ENCODE measurements at regions not wholly inside any gene's neighbourhood (a gene's known extent, or its start where the extent isn't known, plus 50 kb on each side); places are given as distances from the start of the nearest gene placed in this dataset.

GRCh38 chr9:86747711-86748110 lies 199.6 kb downstream of the GAS1 start:
- Histone ChIP-seq H2AFZ (ENCODE audit: low read depth) (no peak overlapping the region), H3K36me3 (replicated peaks in 1 of 2; ENCODE audit: control insufficient read depth in 1 of 2, insufficient read depth in 2 of 2, low read length in 1 of 2) (no peaks in the 10 kb centered on the region), H3K4me1 (ENCODE audit: control insufficient read depth in 1 of 2, insufficient read depth in 2 of 2, low read depth in 1 of 2, low read length in 1 of 2) (peaks cover 3 to 7% of the 10 kb centered on the region in 2 experiments; a peak in 3 of 4 replicates), H3K4me2 (no peak overlapping the region), H3K9ac (no peak overlapping the region), H3K27me3 (ENCODE audit: insufficient read depth) (no peaks in the 10 kb centered on the region), H3K4me3 (ENCODE audit: low read depth in 2 of 2, low read length in 1 of 2) (no peak overlapping the region), H4K20me1 (ENCODE audit: insufficient read depth) (no peaks in the 10 kb centered on the region), H3F3A (replicated peaks; ENCODE audit: insufficient read depth) (peaks cover 5% of the 10 kb centered on the region), H3K9me3 (no peaks in the 10 kb centered on the region), H3K9me2 (no peaks in the 10 kb centered on the region), H3K27ac (ENCODE audit: low read depth in 2 of 2, low read length in 1 of 2) (no peak overlapping the region), H3K79me2 (ENCODE audit: insufficient read depth) (no peaks in the 10 kb centered on the region)
- WGBS (ENCODE audit: low lambda C conversion rate) = 52% methylated on average over 2 of the region's 2 CpGs
- ChIA-PET CTCF (no interaction called here), POLR2A (no interaction called here)
- DNase-seq = no peak
- TF ChIP-seq MEF2A (IDR thresholded peaks at IDR 0.05; ENCODE audit: borderline replicate concordance, low read depth) (no peak), NRF1 (IDR thresholded peaks at IDR 0.05; ENCODE audit: low read depth, low read length) (no peak), TEAD4 (IDR thresholded peaks at IDR 0.05; ENCODE audit: borderline replicate concordance, insufficient read depth) (no peak), GATA2 (CRISPR knock-in tag; IDR thresholded peaks at IDR 0.05) (no peak), MAX (IDR thresholded peaks at IDR 0.05; ENCODE audit: low read depth) (no peak), FOSL2 (IDR thresholded peaks at IDR 0.05; ENCODE audit: borderline replicate concordance, low read depth) (no peak), RFX5 (IDR thresholded peaks at IDR 0.05; ENCODE audit: low read length) (no peak), MXI1 (IDR thresholded peaks at IDR 0.05; ENCODE audit: low read depth, low read length) (no peak)
- TF ChIP-seq, protein P1, sequence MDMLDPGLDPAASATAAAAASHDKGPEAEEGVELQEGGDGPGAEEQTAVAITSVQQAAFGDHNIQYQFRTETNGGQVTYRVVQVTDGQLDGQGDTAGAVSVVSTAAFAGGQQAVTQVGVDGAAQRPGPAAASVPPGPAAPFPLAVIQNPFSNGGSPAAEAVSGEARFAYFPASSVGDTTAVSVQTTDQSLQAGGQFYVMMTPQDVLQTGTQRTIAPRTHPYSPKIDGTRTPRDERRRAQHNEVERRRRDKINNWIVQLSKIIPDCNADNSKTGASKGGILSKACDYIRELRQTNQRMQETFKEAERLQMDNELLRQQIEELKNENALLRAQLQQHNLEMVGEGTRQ (IDR thresholded peaks at IDR 0.05; ENCODE audit: borderline replicate concordance, low read depth, low read length) = no peak

- H3F3A ChIP-seq (replicated peaks; ENCODE audit: insufficient read depth) = no peaks in the 10 kb centered on the region
- peaks cover 0 to 5% of the 10 kb centered on the region in 2 experiments; a peak in 3 of 4 replicates for H3K4me1 ChIP-seq (ENCODE audit: control insufficient read depth in 1 of 2, insufficient read depth in 2 of 2, low read depth in 1 of 2, low read length in 1 of 2)
- H3K4me3 ChIP-seq (ENCODE audit: low read depth in 2 of 2, low read length in 1 of 2) = no peak overlapping the region
- ChIA-PET CTCF (no interaction called here), POLR2A (no interaction called here)
- no peaks in the 10 kb centered on the region for H3K27me3 ChIP-seq (ENCODE audit: insufficient read depth)
- H3K27ac ChIP-seq (ENCODE audit: low read depth in 2 of 2, low read length in 1 of 2) = no peak overlapping the region
- no peaks in the 10 kb centered on the region for H4K20me1 ChIP-seq (ENCODE audit: insufficient read depth)
- H2AFZ ChIP-seq (ENCODE audit: low read depth) = 0 out of 2 replicates have a peak overlapping the region, but pooled peaks have one; percentile 64
- no peaks in the 10 kb centered on the region for H3K36me3 ChIP-seq (replicated peaks in 1 of 2; ENCODE audit: control insufficient read depth in 1 of 2, insufficient read depth in 2 of 2, low read length in 1 of 2)
- H3K9me3 ChIP-seq = no peaks in the 10 kb centered on the region
- H3K9ac ChIP-seq = no peak overlapping the region
- DNase-seq = no peak
- no peaks in the 10 kb centered on the region for H3K79me2 ChIP-seq (ENCODE audit: insufficient read depth)
- no peak overlapping the region for H3K4me2 ChIP-seq
- 61% methylated on average over 8 of the region's 8 CpGs for WGBS (ENCODE audit: low lambda C conversion rate)
- no peaks in the 10 kb centered on the region for H3K9me2 ChIP-seq
- TF ChIP-seq TEAD4 (IDR thresholded peaks at IDR 0.05; ENCODE audit: borderline replicate concordance, insufficient read depth) = no peak
- TF ChIP-seq MAX (IDR thresholded peaks at IDR 0.05; ENCODE audit: low read depth) = no peak
- no peak for TF ChIP-seq SIN3A (IDR thresholded peaks at IDR 0.05; ENCODE audit: borderline replicate concordance, low read depth, low read length)
- TF ChIP-seq POLR2AphosphoS5 (IDR thresholded peaks at IDR 0.05; ENCODE audit: low read depth, low read length) = no peak
- no peak for TF ChIP-seq ELF1 (IDR thresholded peaks at IDR 0.05)
- TF ChIP-seq, protein P2, sequence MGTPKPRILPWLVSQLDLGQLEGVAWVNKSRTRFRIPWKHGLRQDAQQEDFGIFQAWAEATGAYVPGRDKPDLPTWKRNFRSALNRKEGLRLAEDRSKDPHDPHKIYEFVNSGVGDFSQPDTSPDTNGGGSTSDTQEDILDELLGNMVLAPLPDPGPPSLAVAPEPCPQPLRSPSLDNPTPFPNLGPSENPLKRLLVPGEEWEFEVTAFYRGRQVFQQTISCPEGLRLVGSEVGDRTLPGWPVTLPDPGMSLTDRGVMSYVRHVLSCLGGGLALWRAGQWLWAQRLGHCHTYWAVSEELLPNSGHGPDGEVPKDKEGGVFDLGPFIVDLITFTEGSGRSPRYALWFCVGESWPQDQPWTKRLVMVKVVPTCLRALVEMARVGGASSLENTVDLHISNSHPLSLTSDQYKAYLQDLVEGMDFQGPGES (IDR thresholded peaks at IDR 0.05; ENCODE audit: low read depth, low read length) = no peak
- TF ChIP-seq, protein P3, sequence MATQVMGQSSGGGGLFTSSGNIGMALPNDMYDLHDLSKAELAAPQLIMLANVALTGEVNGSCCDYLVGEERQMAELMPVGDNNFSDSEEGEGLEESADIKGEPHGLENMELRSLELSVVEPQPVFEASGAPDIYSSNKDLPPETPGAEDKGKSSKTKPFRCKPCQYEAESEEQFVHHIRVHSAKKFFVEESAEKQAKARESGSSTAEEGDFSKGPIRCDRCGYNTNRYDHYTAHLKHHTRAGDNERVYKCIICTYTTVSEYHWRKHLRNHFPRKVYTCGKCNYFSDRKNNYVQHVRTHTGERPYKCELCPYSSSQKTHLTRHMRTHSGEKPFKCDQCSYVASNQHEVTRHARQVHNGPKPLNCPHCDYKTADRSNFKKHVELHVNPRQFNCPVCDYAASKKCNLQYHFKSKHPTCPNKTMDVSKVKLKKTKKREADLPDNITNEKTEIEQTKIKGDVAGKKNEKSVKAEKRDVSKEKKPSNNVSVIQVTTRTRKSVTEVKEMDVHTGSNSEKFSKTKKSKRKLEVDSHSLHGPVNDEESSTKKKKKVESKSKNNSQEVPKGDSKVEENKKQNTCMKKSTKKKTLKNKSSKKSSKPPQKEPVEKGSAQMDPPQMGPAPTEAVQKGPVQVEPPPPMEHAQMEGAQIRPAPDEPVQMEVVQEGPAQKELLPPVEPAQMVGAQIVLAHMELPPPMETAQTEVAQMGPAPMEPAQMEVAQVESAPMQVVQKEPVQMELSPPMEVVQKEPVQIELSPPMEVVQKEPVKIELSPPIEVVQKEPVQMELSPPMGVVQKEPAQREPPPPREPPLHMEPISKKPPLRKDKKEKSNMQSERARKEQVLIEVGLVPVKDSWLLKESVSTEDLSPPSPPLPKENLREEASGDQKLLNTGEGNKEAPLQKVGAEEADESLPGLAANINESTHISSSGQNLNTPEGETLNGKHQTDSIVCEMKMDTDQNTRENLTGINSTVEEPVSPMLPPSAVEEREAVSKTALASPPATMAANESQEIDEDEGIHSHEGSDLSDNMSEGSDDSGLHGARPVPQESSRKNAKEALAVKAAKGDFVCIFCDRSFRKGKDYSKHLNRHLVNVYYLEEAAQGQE (IDR thresholded peaks at IDR 0.05; ENCODE audit: low read depth, low read length) = no peak
- no peak for TF ChIP-seq EZH2phosphoT487 (IDR thresholded peaks at IDR 0.05; ENCODE audit: borderline replicate concordance, low read depth)
- peak; percentile 29; the same call in 1 of the 2 replicates for TF ChIP-seq FOSL2 (IDR thresholded peaks at IDR 0.05; ENCODE audit: borderline replicate concordance, low read depth)
- TF ChIP-seq FOXM1 (IDR thresholded peaks at IDR 0.05; ENCODE audit: low read depth) = no peak
- TF ChIP-seq, protein P1 (IDR thresholded peaks at IDR 0.05; ENCODE audit: borderline replicate concordance, low read depth, low read length) = no peak
- no peak for TF ChIP-seq NRF1 (IDR thresholded peaks at IDR 0.05; ENCODE audit: low read depth, low read length)
- TF ChIP-seq TAF1 (IDR thresholded peaks at IDR 0.05; ENCODE audit: borderline replicate concordance, low read depth, low read length) = no peak
- TF ChIP-seq MXI1 (IDR thresholded peaks at IDR 0.05; ENCODE audit: low read depth, low read length) = no peak
Observed at GRCh38 chr9:86741311-86742208, 205.7 kb downstream of the GAS1 start.

Data from SK-N-SH (cell line).